ENCODE measurements at regions not wholly inside any gene's neighbourhood (a gene's known extent, or its start where the extent isn't known, plus 50 kb on each side); places are given as distances from the start of the nearest gene placed in this dataset.

DNA sequence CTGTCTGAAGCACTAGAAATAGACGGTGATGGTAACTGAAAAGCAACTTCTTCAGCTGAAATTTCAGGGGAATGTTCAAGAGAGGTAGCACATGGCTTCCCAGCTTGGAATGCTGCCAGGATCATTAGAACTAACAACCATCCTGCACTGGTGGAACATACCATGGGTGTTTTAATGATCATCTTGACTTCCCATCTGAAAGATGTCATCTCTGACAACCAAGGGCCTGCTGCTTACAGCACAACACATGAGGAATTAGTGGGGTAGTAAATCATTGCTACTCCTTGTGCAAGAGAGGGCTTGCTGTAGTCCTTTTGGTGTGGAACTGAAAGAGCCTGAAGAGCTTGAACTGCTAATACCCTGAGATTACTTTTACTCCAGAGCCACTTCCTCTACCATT, 853.7 kb downstream of the MCTP2 start:
- DNase-seq (ENCODE audit: low spot score): no peak

- DNase-seq (ENCODE audit: low spot score): no peak
Observed at GRCh38 chr15:95086531-95087252, 855.3 kb downstream of the MCTP2 start.

GRCh38 chr15:95087253-95087609, 855.9 kb downstream of the MCTP2 start:
- no peak for DNase-seq (ENCODE audit: low spot score)

DNA sequence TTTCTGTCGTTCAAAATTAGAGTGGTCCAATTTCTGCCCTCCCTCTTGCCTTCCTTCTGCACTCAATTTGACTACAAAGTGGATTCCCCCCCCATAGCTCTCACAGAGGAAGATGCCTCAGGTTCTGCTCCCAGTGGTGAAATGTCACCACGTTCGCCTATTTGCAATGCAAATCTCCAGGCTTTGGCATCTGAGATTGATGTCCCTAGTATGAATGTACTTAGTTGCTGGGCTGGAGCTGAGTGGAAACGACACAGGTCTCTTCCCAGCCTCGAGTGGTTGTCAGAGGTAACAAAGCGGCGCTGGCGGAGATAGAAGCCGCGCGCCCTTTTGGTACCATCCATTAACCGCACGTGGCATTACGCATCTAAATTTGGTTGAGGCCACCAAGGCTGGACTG, 860.1 kb downstream of the MCTP2 start:
- DNase-seq (ENCODE audit: low spot score): no peak

DNA sequence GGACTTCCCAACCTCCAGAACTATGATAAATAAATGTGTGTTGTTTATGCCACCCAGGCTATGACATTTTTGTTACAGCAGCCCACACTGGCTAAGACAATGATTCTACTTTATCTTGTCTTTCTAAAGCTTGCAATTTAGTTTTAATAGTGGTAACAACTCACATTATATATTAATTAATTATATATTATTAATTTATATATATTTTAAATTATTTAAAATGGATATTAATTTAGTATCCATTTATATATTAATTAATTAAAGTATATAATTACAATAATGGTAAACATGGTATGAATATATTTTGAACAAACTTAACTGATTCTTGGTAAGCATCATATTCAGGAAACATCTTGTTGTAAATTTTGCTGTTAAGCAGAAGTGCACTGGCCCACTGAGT, 863.9 kb downstream of the MCTP2 start:
- no peak for DNase-seq (ENCODE audit: low spot score)

DNA sequence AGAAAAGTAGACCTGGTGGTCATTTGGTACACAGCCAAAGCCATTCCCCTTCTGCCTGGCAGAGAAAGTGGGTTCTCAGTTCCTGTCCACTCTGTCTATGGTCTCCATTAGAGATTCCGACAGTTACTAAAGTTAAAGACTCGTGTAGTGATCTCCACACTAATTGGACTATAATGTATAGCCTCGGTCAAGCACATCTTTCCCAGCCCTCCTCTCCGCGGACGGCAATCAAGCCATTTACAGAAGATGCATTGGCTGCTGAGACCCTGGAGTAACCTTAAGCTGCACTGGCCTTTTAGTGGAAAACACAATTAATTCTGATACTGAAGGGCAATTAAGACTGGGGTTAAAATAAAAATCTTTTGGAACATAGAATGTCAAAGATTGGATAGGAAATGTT, 865.3 kb downstream of the MCTP2 start:
- DNase-seq (ENCODE audit: low spot score): no peak

DNA sequence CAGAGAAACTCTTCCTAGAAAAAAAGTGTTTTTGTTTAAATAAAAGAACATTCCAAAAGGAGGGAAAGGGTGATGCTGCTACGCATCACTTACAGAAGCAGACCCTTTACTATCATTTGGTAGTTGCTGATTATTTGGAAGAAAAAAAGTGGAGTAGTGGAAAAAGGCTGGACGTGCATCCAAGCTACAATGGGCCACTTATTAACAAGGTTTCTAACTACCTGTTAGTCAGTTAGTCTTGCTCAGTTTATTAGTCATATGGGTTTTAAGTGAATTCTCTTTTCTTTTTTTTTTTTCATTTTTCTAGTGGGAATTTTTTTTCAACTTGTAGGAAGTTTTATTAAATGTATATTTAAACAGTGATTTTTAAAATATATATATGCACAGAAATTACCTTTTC, 866.0 kb downstream of the MCTP2 start:
- no peak for DNase-seq (ENCODE audit: low spot score)

DNA sequence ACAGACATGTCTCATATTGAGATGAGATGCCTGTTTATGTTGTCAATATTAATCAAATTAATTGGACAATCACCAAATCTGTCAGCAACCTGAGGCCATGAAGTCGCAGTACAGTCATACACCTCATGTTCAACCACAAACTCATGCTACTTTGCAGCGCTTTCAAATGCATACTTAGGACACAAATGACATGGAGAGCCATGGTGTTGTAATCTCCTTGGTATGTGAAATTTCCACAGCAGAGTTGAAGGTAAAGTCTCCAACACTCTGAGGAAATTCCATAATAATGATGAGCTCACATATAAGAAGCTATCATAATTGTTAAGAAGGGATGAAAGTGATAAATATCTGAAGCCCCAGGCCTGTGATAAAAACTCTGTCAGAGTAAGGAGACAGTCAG, 873.9 kb downstream of the MCTP2 start:
- DNase-seq (ENCODE audit: low spot score): no peak

- DNase-seq (ENCODE audit: low spot score): no peak
Observed at GRCh38 chr15:95106801-95107200, 875.4 kb downstream of the MCTP2 start.

- no peak for DNase-seq (ENCODE audit: low spot score)
Observed at GRCh38 chr15:95108673-95109072, 877.3 kb downstream of the MCTP2 start.

GRCh38 chr15:95111969-95112368, 880.6 kb downstream of the MCTP2 start:
- DNase-seq (ENCODE audit: low spot score): no peak

GRCh38 chr15:95113041-95113440, 881.7 kb downstream of the MCTP2 start:
- DNase-seq (ENCODE audit: low spot score): no peak

- no peak for DNase-seq (ENCODE audit: low spot score)
Observed at GRCh38 chr15:95119041-95119610, 887.8 kb downstream of the MCTP2 start.

DNA sequence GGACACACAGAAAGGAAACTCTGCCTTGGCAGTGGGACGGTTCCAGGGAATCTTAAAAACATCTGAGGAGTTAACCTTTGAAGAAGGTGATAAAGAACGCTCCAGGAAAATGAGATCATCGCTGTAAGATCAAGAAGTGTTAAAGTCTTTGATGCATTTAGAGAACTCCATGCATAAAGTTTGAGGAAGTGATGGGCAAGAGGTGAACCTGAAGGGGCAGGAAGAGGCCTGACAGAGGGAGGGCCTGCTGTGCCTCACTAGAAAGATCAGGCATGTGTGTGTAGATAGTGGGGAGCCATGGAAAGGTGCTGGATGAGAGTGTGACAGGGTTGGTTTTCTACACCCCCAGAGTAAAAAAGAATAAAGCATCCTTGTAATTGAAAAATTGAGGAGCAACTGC, 889.2 kb downstream of the MCTP2 start:
- no peak for DNase-seq (ENCODE audit: low spot score)

DNA sequence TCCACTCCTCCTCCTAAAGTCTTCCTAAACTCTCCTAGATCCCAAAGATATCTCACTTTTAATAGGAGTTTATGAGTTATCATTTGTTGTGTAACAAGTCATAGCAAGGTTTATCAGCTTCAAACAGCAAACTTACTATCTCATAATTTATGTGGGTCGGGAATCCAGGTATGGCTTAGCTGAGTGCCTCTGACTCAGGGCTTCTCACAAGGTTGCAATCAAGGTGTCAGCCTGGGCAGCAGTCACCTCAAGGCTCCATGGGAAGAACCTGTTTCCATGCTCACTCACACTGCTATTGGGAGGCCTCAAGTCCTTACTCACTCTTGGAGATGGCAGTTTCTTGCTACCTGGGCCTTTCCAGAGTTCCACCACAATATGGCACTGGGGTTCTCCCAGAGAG, 889.8 kb downstream of the MCTP2 start:
- no peak for DNase-seq (ENCODE audit: low spot score)

DNA sequence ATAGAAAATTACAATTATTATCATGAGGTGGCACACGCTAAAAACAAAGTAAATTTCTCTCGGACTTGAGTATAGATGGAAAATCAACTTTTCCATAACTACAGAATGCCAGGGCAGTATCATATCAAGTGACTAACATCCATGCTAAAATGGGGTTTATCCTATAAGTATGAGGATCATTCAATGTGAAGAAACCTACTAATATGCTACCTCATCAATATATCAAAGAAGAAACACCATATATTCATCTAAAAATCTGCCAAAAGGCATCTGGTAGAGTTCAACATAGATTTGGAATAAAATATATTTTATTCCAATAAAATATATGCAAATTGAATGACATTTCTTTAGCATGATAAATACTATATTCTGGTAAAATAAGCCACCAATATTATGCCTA, 894.4 kb downstream of the MCTP2 start:
- no peak for DNase-seq (ENCODE audit: low spot score)

GRCh38 chr15:95127356-95127755, 896.0 kb downstream of the MCTP2 start:
- no peak for DNase-seq (ENCODE audit: low spot score)

GRCh38 chr15:95129574-95129973, 898.2 kb downstream of the MCTP2 start:
- no peak for DNase-seq (ENCODE audit: low spot score)

DNA sequence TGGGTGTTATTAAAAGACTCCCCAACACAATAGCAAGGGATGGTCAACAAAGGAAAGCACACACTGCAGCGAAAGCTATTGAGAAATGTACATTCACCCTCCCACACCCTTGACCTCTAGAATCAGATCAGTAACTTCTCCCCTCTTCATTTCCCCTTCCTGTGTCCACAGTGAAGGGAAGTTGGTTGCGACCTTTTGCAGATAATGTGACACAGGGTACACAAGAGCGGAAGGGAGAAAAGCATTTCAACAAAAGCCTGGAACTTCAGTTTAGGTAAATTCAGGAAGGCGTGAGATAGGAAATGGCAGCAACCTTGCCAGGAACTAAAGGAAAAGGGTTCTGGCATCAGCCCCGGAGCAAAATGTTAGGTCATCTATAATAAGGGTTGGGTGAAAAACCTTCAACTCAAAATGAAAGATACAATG, 899.8 kb downstream of the MCTP2 start:
- DNase-seq (ENCODE audit: low spot score): no peak

DNA sequence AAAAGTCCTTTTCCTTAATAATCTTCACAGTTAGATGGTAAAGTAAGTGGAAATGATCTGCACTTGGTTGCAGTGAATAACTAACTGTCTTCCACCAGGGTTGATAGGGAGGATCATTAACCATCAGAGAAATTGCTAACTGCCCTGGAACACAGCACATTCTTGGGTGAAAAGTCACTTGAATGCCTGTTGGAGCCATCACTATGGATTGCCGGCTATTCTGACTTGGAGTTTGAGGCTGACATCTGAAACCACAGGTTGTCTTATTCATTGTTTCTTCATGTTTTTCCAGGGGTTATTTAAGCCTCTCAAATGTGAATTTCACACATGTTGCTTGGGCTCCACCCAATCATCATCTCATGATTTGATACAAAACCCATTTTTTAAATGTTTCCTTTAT, 901.4 kb downstream of the MCTP2 start:
- no peak for DNase-seq (ENCODE audit: low spot score)

- no peak for DNase-seq (ENCODE audit: low spot score)
Observed at GRCh38 chr15:95134431-95135110, 903.2 kb downstream of the MCTP2 start.

DNA sequence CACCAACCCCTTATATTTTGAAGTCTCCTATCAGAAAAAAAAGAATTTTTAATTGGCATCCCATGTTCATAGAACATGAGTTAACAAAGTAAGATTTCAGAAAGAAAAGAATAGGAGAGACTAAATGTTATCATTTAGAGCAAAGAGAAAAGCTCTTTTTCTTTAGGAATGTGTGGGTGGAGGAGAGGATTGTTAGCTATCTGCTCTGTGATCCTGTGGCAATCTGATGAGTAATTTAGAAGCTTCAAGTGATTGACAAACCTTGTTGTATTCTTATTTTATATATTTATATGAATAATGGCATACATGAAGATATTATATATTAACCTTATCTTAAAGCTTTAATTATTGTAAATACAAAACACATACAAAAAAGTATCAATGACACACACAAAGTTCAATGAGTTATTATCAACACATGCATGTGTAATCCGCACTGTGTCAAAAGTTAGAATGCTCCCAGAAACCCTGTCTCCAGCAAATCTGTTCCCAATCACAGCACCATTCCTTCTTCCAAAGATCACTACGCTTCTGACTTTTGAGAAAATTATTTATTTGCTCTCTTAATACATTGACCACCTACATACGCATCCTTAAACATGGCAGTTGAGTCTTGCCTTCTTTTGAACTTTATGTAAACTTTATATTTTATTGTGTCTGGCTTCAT, 907.4 kb downstream of the MCTP2 start:
- DNase-seq (ENCODE audit: low spot score): no peak

GRCh38 chr15:95141486-95141885, 910.1 kb downstream of the MCTP2 start:
- no peak for DNase-seq (ENCODE audit: low spot score)
